Sigmoid colon (tissue), 4 donors: ENCODE measurements at regions not wholly inside any gene's neighbourhood (a gene's known extent, or its start where the extent isn't known, plus 50 kb on each side); places are given as distances from the start of the nearest gene placed in this dataset.

Experiments used
- CTCF ChIP-seq, 4 experiments: fragments of 450-650 bp in 3 of 4; fragments of 200-600 bp in 1 of 4; IDR thresholded peaks; one replicate each; pipeline ENCODE4 v1.5.1; 2016 to 2019; ENCODE audit warnings: antibody characterized with exemption in 4 of 4, mild to moderate bottlenecking in 3 of 4, moderate library complexity in 2 of 4
- EP300 ChIP-seq, 4 donors: sonication (generic); formaldehyde crosslinking; IDR thresholded peaks; one replicate each; pipeline ENCODE4 v1.6.1; 2017; ENCODE audit warnings: antibody characterized with exemption in 4 of 4
- POLR2A ChIP-seq, 2 donors: fragments of 450-650 bp; IDR thresholded peaks; one replicate each; pipeline ENCODE4 v1.6.1; 2016; ENCODE audit warnings: antibody characterized with exemption in 2 of 2, mild to moderate bottlenecking in 2 of 2, moderate library complexity in 2 of 2

- TF ChIP-seq CTCF (IDR thresholded peaks at IDR 0.05), result no peak
- TF ChIP-seq EP300 (IDR thresholded peaks at IDR 0.05), result no peak
- TF ChIP-seq POLR2A (IDR thresholded peaks at IDR 0.05), result no peak
Measured at GRCh38 chr12:127024791-127025190, 1242.2 kb upstream of the TMEM132C start.
